ENCODE measurements at regions not wholly inside any gene's neighbourhood (a gene's known extent, or its start where the extent isn't known, plus 50 kb on each side); places are given as distances from the start of the nearest gene placed in this dataset.

DNA sequence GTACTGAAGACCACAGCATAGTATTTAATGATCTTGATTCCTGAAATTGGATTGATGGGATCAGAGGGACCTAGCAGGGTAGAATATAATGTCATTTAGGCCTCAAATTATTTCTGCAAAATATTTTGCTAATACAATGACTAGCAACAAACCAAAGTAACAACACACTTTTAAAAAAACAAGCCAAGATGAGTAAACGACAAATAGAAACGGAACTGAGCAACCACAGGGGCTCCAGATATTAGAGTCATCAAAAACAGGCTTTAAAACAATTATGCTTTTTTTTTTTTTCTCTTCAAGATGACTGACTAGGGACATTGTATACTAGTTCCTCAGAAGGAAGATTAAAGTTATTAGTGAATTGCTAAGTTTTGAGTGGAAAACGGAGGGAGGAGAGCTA, 447.1 kb upstream of the MMADHC start:
- H3K36me3 ChIP-seq, result no peaks in the 10 kb centered on the region
- no peaks in the 10 kb centered on the region for H3K4me1 ChIP-seq
- no peak overlapping the region for H3K27ac ChIP-seq
- intact Hi-C loops (cut with DNase I), result no loop called here
- no peak for DNase-seq (ENCODE audit: low spot score in 2 of 2)
- H3K9me3 ChIP-seq, result no peaks in the 10 kb centered on the region
- no peaks in the 10 kb centered on the region for H3K27me3 ChIP-seq
- H3K4me3 ChIP-seq, result no peak overlapping the region
- TF ChIP-seq, protein P1, sequence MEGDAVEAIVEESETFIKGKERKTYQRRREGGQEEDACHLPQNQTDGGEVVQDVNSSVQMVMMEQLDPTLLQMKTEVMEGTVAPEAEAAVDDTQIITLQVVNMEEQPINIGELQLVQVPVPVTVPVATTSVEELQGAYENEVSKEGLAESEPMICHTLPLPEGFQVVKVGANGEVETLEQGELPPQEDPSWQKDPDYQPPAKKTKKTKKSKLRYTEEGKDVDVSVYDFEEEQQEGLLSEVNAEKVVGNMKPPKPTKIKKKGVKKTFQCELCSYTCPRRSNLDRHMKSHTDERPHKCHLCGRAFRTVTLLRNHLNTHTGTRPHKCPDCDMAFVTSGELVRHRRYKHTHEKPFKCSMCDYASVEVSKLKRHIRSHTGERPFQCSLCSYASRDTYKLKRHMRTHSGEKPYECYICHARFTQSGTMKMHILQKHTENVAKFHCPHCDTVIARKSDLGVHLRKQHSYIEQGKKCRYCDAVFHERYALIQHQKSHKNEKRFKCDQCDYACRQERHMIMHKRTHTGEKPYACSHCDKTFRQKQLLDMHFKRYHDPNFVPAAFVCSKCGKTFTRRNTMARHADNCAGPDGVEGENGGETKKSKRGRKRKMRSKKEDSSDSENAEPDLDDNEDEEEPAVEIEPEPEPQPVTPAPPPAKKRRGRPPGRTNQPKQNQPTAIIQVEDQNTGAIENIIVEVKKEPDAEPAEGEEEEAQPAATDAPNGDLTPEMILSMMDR (IDR thresholded peaks at IDR 0.05), result no peak

DNA sequence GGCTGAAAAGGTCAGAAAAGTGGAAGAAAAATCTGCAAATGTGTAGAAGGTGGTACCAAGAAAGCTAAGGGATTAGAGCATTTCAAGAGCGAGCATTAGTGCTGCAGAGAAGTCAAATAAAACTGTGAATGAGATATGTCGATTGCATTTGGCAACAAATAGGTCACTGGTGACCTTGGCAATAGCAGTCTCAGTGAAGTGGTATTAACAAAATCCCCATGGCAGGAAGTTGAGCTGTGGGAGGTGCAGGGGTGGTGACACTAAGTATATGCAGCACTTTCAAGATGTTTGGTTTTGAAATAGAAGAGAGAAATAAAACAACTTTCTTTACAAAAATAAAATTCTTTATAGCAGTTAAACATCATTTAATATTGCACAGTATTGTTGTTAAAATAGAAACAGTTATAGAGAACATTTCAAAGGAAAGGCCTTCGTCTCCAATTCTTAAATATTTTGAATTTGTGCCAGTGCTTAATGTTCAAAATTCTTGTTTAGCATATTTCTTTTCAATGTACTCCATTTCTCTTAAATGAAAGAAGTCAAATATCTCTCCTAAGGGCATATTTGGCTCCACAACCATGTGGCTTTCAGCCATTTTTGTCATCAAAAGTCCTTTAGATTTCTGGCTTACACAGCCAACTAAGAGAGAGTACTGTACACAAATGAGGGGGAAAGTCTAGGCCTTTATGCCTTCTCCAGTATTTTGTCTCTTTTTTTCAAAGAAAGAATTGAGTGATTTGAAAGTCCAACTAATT, 443.0 kb upstream of the MMADHC start:
- DNase-seq (ENCODE audit: low spot score in 2 of 2), result no peak
- H3K9me3 ChIP-seq, result no peaks in the 10 kb centered on the region

DNA sequence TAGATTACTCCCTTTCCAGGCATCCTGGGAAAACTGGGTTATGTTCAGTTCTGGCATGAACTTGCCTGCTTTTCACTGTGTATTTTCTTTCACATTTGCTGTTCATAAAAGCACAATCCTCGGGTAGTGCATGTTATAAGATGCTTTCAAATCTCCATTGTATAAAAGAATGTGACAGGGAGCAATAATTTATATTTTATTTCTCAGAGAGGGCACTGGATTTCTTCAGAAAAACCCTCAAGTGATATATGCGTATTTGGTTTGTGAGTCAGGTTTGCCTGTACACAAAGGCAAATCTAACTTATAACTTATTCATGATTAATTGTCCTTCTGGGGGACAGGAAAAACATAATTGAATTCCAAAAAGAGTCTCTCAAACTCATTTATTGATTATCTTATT, 440.7 kb upstream of the MMADHC start:
- Histone ChIP-seq H3K36me3 (no peaks in the 10 kb centered on the region), H3K4me1 (no peaks in the 10 kb centered on the region), H3K9me3 (no peaks in the 10 kb centered on the region), H3K27me3 (no peaks in the 10 kb centered on the region), H3K4me3 (no peak overlapping the region), H3K27ac (no peak overlapping the region)
- TF ChIP-seq, protein P1 (IDR thresholded peaks at IDR 0.05), result no peak
- DNase-seq (ENCODE audit: low spot score in 2 of 2), result no peak
- intact Hi-C loops (cut with DNase I), result no loop called here

More for the DNA sequence above, 443.0 kb upstream of the MMADHC start:
- Histone ChIP-seq H3K4me1 (no peaks in the 10 kb centered on the region), H3K36me3 (no peaks in the 10 kb centered on the region), H3K4me3 (no peak overlapping the region), H3K27ac (no peak overlapping the region), H3K27me3 (no peaks in the 10 kb centered on the region)
- intact Hi-C loops (cut with DNase I), result no loop called here
- TF ChIP-seq, protein P1 (IDR thresholded peaks at IDR 0.05), result no peak

GRCh38 chr2:150027164-150027563, 439.6 kb upstream of the MMADHC start:
- no peak overlapping the region for H3K4me3 ChIP-seq
- no peak overlapping the region for H3K27ac ChIP-seq
- H3K36me3 ChIP-seq, result no peaks in the 10 kb centered on the region
- TF ChIP-seq, protein P1 (IDR thresholded peaks at IDR 0.05), result no peak
- intact Hi-C loops (cut with DNase I), result no loop called here
- DNase-seq (ENCODE audit: low spot score in 2 of 2), result no peak
- no peaks in the 10 kb centered on the region for H3K9me3 ChIP-seq
- H3K27me3 ChIP-seq, result no peaks in the 10 kb centered on the region
- no peaks in the 10 kb centered on the region for H3K4me1 ChIP-seq

DNA sequence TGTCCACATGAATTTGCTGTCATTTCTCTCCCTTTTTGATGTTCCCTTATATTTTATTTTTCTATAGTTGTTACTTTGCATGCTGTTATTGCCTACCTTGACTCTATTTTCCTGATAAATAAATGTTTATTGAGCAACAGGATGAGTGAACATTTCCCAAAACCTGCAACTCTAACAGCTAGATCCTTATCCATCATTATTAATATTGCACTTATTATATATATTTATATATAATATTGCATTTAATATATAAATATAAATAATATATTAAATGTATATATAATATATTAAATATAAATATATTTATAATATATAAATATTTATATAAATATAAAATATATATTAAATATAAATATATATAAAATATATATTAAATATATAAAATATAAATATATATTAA, 436.1 kb upstream of the MMADHC start:
- DNase-seq (ENCODE audit: low spot score in 2 of 2), result no peak
- H3K4me3 ChIP-seq, result no peak overlapping the region
- intact Hi-C loops (cut with DNase I), result no loop called here
- no peaks in the 10 kb centered on the region for H3K4me1 ChIP-seq
- H3K27ac ChIP-seq, result no peak overlapping the region
- H3K9me3 ChIP-seq, result no peaks in the 10 kb centered on the region
- TF ChIP-seq, protein P1 (IDR thresholded peaks at IDR 0.05), result no peak
- H3K27me3 ChIP-seq, result no peaks in the 10 kb centered on the region
- no peaks in the 10 kb centered on the region for H3K36me3 ChIP-seq
